B cell (primary cell): ENCODE measurements at regions not wholly inside any gene's neighbourhood (a gene's known extent, or its start where the extent isn't known, plus 50 kb on each side); places are given as distances from the start of the nearest gene placed in this dataset.

Experiments used
- CTCF ChIP-seq: fragments of 200-600 bp; IDR thresholded peaks from one replicate; pipeline ENCODE4 v1.8.0; 2022; ENCODE audit warnings: antibody characterized with exemption, mild to moderate bottlenecking
- EZH2 ChIP-seq: IDR thresholded peaks from 2 replicates; pipeline ENCODE4 v1.6.1; 2012; ENCODE audit warnings: borderline replicate concordance, low read depth, mild to moderate bottlenecking, moderate library complexity, low read length; ENCODE audit not compliant: insufficient read depth, poor library complexity, severe bottlenecking

GRCh38 chr6:119430805-119431204 is 81.2 kb upstream of the MAN1A1 start:
- TF ChIP-seq CTCF (no peak), EZH2 (no peak)
